ENCODE measurements at regions not wholly inside any gene's neighbourhood (a gene's known extent, or its start where the extent isn't known, plus 50 kb on each side); places are given as distances from the start of the nearest gene placed in this dataset.

DNA sequence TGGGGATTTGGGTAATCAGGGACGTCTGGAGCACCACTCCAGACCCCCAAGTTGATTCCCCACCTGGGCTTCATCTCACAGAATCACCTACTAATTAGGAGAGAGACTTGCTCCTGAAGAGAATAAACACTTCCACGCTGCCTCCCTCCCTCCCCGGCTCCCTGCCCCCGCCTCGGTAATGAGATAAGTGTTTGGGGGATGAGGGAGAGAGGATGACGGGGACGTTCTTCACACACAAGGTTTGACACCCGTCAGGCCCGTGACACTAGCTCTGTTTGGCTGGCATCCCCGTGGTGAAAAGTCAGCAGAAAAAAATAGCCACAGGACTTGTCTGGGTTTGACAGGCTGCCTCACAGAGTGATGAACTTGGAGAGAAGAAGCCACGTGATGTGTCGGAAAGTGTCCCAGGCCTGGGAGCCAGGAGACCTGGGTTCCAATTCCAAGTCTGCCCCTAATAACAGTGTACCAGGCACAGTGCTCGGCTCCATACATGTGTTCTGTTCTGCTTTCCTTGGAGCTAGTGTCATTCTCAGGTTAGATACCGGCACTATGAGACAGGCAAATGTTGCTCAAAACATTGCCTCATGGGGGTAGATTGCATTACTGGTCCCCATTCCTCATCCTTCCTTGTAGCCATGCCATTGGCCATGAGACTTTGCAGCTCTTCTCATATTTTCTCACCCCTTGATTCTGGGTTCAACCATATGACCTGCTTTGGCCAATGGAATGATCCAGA, 578.0 kb downstream of the BCOR start:
- H2AFZ ChIP-seq (ENCODE audit: low read depth, low read length, poor library complexity, severe bottlenecking): no peak overlapping the region
- no peaks in the 10 kb centered on the region for H3K9me2 ChIP-seq (ENCODE audit: insufficient read depth)
- H3K4me3 ChIP-seq (replicated peaks in 1 of 2; ENCODE audit: low read depth in 1 of 2, low read length in 2 of 2): no peak overlapping the region
- ChIA-PET RAD21 (ENCODE audit: low non-redundant PET in 1 of 2, low total read pairs in 2 of 2, uncharacterized antibody in 2 of 2, unreplicated experiment in 2 of 2) (no interaction called here), POLR2A (no interaction called here), CTCF (no interaction called here)
- no peak overlapping the region for H3K27ac ChIP-seq (ENCODE audit: low read depth, low read length)
- ATAC-seq (no peak), DNase-seq (ENCODE audit: low read depth, low spot score) (no peak)
- no peaks in the 10 kb centered on the region for H3K79me2 ChIP-seq (ENCODE audit: insufficient read depth, low read length)
- no peaks in the 10 kb centered on the region for H3K4me1 ChIP-seq (ENCODE audit: control insufficient read depth in 1 of 2, insufficient read depth in 2 of 2, low read length in 2 of 2)
- H3K9ac ChIP-seq (ENCODE audit: low read length): no peak overlapping the region
- BruUV-seq (replicated peaks): no TSS peak
- no peaks in the 10 kb centered on the region for H3K9me3 ChIP-seq (ENCODE audit: control insufficient read depth in 1 of 2, insufficient read depth in 1 of 2, low read depth in 1 of 2, low read length in 2 of 2)
- no peaks in the 10 kb centered on the region for H3K27me3 ChIP-seq (ENCODE audit: insufficient read depth, low read length)
- H3K4me2 ChIP-seq (ENCODE audit: low read length): no peak overlapping the region
- TF ChIP-seq ZNF274 (IDR thresholded peaks at IDR 0.05; ENCODE audit: low read depth, low read length) (no peak), TCF7L2 (IDR thresholded peaks at IDR 0.05; ENCODE audit: borderline replicate concordance, extremely low read depth, insufficient read depth, insufficient read length) (no peak), EGR1 (IDR thresholded peaks at IDR 0.05; ENCODE audit: low read depth) (no peak), ELF1 (IDR thresholded peaks at IDR 0.05; ENCODE audit: borderline replicate concordance, low read depth) (no peak), SP1 (IDR thresholded peaks at IDR 0.05; ENCODE audit: low read depth) (no peak), CBX3 (IDR thresholded peaks at IDR 0.05; ENCODE audit: low read depth) (no peak), SIN3A (IDR thresholded peaks at IDR 0.05; ENCODE audit: low read depth) (no peak)
- TF ChIP-seq, protein P1, sequence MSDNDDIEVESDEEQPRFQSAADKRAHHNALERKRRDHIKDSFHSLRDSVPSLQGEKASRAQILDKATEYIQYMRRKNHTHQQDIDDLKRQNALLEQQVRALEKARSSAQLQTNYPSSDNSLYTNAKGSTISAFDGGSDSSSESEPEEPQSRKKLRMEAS (IDR thresholded peaks at IDR 0.05): no peak
- intact Hi-C loops (cut with micrococcal nuclease): no loop called here
- no peaks in the 10 kb centered on the region for H3K36me3 ChIP-seq (ENCODE audit: control insufficient read depth in 1 of 2, insufficient read depth in 2 of 2, low read length in 2 of 2)
- H4K20me1 ChIP-seq (ENCODE audit: insufficient read depth): no peaks in the 10 kb centered on the region

DNA sequence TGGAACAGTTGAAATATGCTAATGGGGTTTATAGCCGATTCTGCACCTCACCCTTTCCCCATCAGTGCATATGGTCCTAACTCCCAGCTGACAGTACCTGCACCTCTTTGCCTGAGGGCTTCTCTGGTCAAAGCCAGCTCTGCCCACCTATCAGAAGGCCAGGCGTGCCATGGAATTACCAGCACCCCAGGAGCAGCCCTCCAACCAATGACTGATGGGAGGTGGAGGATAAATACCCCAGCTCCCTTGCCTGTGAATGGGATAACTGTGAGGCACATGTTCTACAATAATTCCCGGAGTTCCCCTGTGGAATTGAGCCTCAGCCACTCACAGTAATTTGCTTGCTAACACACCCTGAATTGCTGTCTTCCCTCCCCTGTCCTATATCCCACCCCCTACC, 572.0 kb downstream of the BCOR start:
- Histone ChIP-seq H3K4me3 (replicated peaks in 1 of 2; ENCODE audit: low read depth in 1 of 2, low read length in 2 of 2) (no peak overlapping the region), H3K9me2 (ENCODE audit: insufficient read depth) (no peaks in the 10 kb centered on the region), H3K79me2 (ENCODE audit: insufficient read depth, low read length) (no peaks in the 10 kb centered on the region), H2AFZ (ENCODE audit: low read depth, low read length, poor library complexity, severe bottlenecking) (no peak overlapping the region), H3K27ac (ENCODE audit: low read depth, low read length) (no peak overlapping the region), H3K36me3 (ENCODE audit: control insufficient read depth in 1 of 2, insufficient read depth in 2 of 2, low read length in 2 of 2) (no peaks in the 10 kb centered on the region), H3K9ac (ENCODE audit: low read length) (no peak overlapping the region), H3K27me3 (ENCODE audit: insufficient read depth, low read length) (no peaks in the 10 kb centered on the region), H4K20me1 (ENCODE audit: insufficient read depth) (no peaks in the 10 kb centered on the region), H3K4me2 (ENCODE audit: low read length) (no peak overlapping the region), H3K9me3 (ENCODE audit: control insufficient read depth in 1 of 2, insufficient read depth in 1 of 2, low read depth in 1 of 2, low read length in 2 of 2) (no peaks in the 10 kb centered on the region), H3K4me1 (ENCODE audit: control insufficient read depth in 1 of 2, insufficient read depth in 2 of 2, low read length in 2 of 2) (no peaks in the 10 kb centered on the region)
- DNase-seq (ENCODE audit: low read depth, low spot score) (no peak), ATAC-seq (no peak)
- intact Hi-C loops (cut with micrococcal nuclease): no loop called here
- TF ChIP-seq SRF (IDR thresholded peaks at IDR 0.05; ENCODE audit: low read depth) (no peak), EZH2phosphoT487 (IDR thresholded peaks at IDR 0.05; ENCODE audit: borderline replicate concordance) (no peak), CEBPB (IDR thresholded peaks at IDR 0.05; ENCODE audit: low read depth) (no peak), TCF7L2 (IDR thresholded peaks at IDR 0.05; ENCODE audit: borderline replicate concordance, extremely low read depth, insufficient read depth, insufficient read length) (no peak)
- ChIA-PET CTCF (no interaction called here), POLR2A (no interaction called here), RAD21 (ENCODE audit: low non-redundant PET in 1 of 2, low total read pairs in 2 of 2, uncharacterized antibody in 2 of 2, unreplicated experiment in 2 of 2) (no interaction called here)
- no TSS peak for BruUV-seq (replicated peaks)

Data from HCT116 (cell line).